Nephron progenitor cell (in vitro differentiated cells): ENCODE measurements at regions not wholly inside any gene's neighbourhood (a gene's known extent, or its start where the extent isn't known, plus 50 kb on each side); places are given as distances from the start of the nearest gene placed in this dataset.

Experiments
- DNase-seq: peaks from one replicate; pipeline ENCODE4 v3.0.0; 2021
- H3K27ac Mint-ChIP-seq: 2 replicates; pipeline ENCODE4 v1.8.0; 2021; ENCODE audit warnings: mild to moderate bottlenecking, moderate library complexity, mixed read lengths
- H3K27me3 Mint-ChIP-seq: 2 replicates; pipeline ENCODE4 v1.8.0; 2021; ENCODE audit warnings: mild to moderate bottlenecking, low read depth, mixed read lengths; ENCODE audit not compliant: poor library complexity
- H3K36me3 Mint-ChIP-seq: 2 replicates; pipeline ENCODE4 v1.8.0; 2021; ENCODE audit warnings: low read depth, mixed read lengths
- H3K4me1 Mint-ChIP-seq: 2 replicates; pipeline ENCODE4 v1.8.0; 2021; ENCODE audit warnings: mixed read lengths
- H3K4me3 Mint-ChIP-seq: 2 replicates; pipeline ENCODE4 v1.8.0; 2021; ENCODE audit warnings: mild to moderate bottlenecking, moderate library complexity, mixed read lengths
- H3K9me3 Mint-ChIP-seq: 2 replicates; pipeline ENCODE4 v1.8.0; 2021; ENCODE audit warnings: mild to moderate bottlenecking, moderate library complexity, mixed read lengths
- TF ChIP-seq, protein P1 (sequence below): fragments of 200-600 bp; sonication (generic); IDR thresholded peaks from 2 replicates; pipeline ENCODE4 v1.5.0; 2021; ENCODE audit warnings: antibody characterized with exemption

DNA sequence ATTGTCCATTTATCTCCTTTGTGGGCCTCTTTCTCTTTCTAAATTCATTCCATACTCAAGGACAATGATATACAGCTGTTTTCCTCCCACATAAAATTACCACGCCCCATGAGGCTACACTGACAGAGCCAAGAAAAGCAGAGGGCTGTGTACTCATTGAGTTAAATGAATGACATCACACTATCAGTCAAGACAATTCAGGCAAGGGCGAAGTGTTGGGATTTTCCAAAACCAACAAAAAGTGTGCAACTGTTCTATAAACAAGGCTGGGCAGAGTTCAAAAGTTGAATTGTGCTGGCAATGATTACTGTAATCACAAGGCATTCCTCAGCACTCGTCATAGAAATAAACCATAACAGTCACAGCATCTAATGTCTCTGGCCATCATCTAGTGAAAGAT lies 799.6 kb upstream of the DIAPH2 start:
- no peaks in the 10 kb centered on the region for H3K9me3 Mint-ChIP-seq
- no peaks in the 10 kb centered on the region for H3K4me1 Mint-ChIP-seq
- TF ChIP-seq, protein P1, sequence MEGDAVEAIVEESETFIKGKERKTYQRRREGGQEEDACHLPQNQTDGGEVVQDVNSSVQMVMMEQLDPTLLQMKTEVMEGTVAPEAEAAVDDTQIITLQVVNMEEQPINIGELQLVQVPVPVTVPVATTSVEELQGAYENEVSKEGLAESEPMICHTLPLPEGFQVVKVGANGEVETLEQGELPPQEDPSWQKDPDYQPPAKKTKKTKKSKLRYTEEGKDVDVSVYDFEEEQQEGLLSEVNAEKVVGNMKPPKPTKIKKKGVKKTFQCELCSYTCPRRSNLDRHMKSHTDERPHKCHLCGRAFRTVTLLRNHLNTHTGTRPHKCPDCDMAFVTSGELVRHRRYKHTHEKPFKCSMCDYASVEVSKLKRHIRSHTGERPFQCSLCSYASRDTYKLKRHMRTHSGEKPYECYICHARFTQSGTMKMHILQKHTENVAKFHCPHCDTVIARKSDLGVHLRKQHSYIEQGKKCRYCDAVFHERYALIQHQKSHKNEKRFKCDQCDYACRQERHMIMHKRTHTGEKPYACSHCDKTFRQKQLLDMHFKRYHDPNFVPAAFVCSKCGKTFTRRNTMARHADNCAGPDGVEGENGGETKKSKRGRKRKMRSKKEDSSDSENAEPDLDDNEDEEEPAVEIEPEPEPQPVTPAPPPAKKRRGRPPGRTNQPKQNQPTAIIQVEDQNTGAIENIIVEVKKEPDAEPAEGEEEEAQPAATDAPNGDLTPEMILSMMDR: no peak
- no peaks in the 10 kb centered on the region for H3K36me3 Mint-ChIP-seq
- DNase-seq: no peak
- no peaks in the 10 kb centered on the region for H3K27me3 Mint-ChIP-seq
- no peak overlapping the region for H3K27ac Mint-ChIP-seq
- no peak overlapping the region for H3K4me3 Mint-ChIP-seq

DNA sequence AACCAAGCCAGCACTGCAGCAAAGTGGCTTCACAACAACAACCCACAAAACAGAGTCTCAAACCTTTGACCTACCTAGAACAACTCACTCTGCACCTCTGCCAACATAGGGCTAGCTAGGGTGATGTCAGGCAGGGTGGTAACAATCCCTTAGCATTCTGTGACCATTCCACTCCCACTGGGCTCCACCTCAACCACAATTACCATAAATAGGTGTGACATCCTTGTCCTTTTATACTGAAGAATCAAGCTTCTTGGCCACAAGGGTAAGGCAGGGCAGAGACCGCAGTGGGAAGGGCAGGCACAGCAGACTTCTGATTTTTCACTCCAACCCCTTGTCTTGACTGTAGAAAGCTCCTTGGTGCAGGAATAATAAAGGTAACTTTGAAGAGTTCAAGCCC lies 795.4 kb upstream of the DIAPH2 start:
- no peak overlapping the region for H3K4me3 Mint-ChIP-seq
- TF ChIP-seq, protein P1: no peak
- no peaks in the 10 kb centered on the region for H3K36me3 Mint-ChIP-seq
- no peaks in the 10 kb centered on the region for H3K9me3 Mint-ChIP-seq
- H3K4me1 Mint-ChIP-seq: no peaks in the 10 kb centered on the region
- H3K27ac Mint-ChIP-seq: no peak overlapping the region
- H3K27me3 Mint-ChIP-seq: no peaks in the 10 kb centered on the region
- no peak for DNase-seq

DNA sequence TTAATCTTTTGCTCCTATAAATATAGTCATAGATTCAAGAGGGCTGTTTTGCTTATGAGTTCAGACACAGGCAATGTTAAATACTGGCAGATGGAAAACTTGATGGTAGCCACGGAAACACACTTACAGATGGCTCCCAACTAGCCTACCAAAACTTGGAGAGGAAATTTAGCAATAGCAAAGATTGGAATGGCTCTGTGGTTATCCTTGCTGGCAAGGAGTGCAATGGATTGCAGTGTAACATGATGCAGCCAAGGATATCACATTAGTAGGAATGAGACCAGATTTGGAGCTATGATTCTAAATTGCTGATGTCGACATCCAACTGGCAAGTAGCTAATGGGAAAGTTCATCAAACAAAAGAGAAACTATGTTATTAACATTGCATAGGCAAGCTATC lies 791.0 kb upstream of the DIAPH2 start:
- Mint-ChIP-seq H3K27me3 (no peaks in the 10 kb centered on the region), H3K9me3 (no peaks in the 10 kb centered on the region), H3K4me1 (no peaks in the 10 kb centered on the region), H3K4me3 (no peak overlapping the region), H3K27ac (no peak overlapping the region), H3K36me3 (no peaks in the 10 kb centered on the region)
- TF ChIP-seq, protein P1: no peak
- no peak for DNase-seq

GRCh38 chrX:95903490-95903889 lies 781.2 kb upstream of the DIAPH2 start:
- no peaks in the 10 kb centered on the region for H3K36me3 Mint-ChIP-seq
- no peak overlapping the region for H3K27ac Mint-ChIP-seq
- no peak for DNase-seq
- no peak overlapping the region for H3K4me3 Mint-ChIP-seq
- no peaks in the 10 kb centered on the region for H3K9me3 Mint-ChIP-seq
- no peaks in the 10 kb centered on the region for H3K27me3 Mint-ChIP-seq
- peaks cover 7% of the 10 kb centered on the region for H3K4me1 Mint-ChIP-seq
- TF ChIP-seq, protein P1: no peak

DNA sequence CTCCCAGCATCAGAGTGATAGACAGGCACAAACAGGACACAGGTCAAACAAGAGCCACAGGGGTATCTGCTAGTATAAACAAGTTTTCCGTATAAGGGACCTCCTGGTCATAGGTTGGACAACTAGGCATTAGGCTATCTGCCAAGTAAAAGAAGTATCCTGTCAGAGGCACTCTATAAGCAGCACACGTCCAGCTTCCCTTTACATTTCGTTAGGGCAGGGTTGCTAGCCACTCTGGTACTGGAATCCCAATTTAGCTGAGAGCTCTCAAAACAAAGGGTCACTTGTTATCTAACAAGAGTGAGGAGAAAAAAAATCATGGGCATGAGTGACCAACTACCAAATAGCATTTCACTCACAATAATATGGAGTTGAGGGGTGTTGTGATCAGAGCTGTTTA lies 780.7 kb upstream of the DIAPH2 start:
- TF ChIP-seq, protein P1: no peak
- Mint-ChIP-seq H3K27ac (no peak overlapping the region), H3K9me3 (no peaks in the 10 kb centered on the region), H3K36me3 (no peaks in the 10 kb centered on the region), H3K4me1 (peaks cover 7% of the 10 kb centered on the region), H3K4me3 (no peak overlapping the region), H3K27me3 (no peaks in the 10 kb centered on the region)
- DNase-seq: no peak

DNA sequence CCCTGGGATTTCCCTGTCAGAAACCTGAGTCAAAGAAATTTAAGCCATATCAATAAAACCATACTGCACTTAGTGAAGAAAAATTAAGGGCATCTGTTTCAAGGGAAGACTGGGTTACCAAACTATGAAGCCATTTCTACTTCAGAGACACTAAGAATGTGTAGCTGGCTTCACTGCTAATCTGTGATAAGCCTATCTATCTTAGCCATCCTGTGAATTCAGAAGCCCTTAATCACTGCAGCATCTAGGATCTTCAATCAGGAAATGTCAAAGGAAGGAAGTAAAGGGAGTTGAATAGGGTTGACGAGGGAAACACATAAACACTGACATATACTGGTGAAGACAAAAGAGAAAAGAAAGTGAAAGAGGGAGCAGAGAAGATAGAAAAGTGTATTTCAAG lies 777.6 kb upstream of the DIAPH2 start:
- peaks cover 7% of the 10 kb centered on the region for H3K4me1 Mint-ChIP-seq
- no peak for DNase-seq
- H3K27me3 Mint-ChIP-seq: no peaks in the 10 kb centered on the region
- H3K4me3 Mint-ChIP-seq: no peak overlapping the region
- H3K27ac Mint-ChIP-seq: no peak overlapping the region
- H3K36me3 Mint-ChIP-seq: no peaks in the 10 kb centered on the region
- no peaks in the 10 kb centered on the region for H3K9me3 Mint-ChIP-seq
- TF ChIP-seq, protein P1: no peak
